HuH-7 (cell line): ENCODE measurements at regions not wholly inside any gene's neighbourhood (a gene's known extent, or its start where the extent isn't known, plus 50 kb on each side); places are given as distances from the start of the nearest gene placed in this dataset.

Experiments used
- DNase-seq: peaks from one replicate; pipeline ENCODE4 v3.0.0; 2011; ENCODE audit warnings: low spot score

- no peak for DNase-seq
These were observed 71.3 kb upstream of the ENOX2 start for GRCh38 chrX:130974323-130974722.

- DNase-seq, result peak; percentile 15
These were observed 72.9 kb upstream of the ENOX2 start for GRCh38 chrX:130975947-130976346.

DNA sequence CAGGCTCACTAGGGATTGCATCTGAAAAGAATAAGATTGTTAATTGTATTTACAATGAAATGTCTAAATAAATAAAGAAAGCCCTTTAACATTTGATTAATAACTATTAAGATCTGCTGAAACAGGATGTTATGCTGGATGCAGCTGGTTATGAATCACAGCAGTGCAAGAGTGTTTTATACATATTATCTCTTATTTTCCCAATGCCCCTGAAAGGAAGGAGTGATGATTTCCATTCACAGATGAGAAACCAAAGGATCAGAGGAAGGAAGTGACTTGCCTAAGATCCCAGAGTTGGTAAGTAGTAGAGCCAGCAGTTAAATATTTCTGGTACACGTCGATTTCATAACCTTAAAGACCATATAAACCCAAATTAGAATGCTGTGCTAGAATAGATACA lies 76.3 kb upstream of the ARHGAP36 start:
- DNase-seq, result no peak

DNA sequence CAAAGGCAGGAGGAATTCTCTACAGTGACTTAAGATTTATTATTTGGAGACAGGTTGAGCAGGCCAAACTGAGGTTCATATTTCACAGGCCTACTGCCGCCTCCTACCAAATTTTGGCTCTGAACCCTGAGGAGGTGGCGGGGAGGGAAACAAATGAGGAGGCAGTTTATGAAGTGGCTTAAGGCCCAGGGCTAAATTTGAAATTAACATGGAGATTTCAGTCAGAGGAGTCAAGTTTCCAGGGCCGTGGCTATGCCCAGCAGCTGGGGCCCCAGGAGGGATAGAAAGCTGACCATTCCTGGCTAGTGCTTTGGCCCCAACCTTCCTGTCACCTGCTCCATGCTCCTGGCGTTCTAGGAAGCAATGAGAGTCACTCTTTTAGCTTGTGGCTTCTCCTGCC lies 73.4 kb upstream of the ARHGAP36 start:
- DNase-seq, result no peak

DNA sequence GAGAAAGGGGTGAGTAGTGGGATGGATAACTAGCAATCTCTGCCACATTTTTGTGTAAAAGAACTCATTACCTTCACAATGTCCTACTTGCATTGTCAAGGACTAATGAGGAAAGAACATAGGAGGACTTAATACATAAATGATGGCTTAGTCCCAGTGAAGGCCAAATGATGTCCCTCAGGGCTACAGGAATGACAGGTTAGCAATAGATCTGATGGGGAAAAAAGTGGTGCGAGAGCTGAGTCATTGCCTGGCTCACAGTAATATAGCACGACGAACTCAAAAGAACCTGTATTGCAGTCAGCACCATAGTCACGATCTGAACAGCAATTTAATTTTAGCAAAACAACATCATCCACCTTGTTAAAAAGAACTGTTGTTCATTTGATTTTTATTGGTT lies 70.9 kb upstream of the ARHGAP36 start:
- no peak for DNase-seq

DNA sequence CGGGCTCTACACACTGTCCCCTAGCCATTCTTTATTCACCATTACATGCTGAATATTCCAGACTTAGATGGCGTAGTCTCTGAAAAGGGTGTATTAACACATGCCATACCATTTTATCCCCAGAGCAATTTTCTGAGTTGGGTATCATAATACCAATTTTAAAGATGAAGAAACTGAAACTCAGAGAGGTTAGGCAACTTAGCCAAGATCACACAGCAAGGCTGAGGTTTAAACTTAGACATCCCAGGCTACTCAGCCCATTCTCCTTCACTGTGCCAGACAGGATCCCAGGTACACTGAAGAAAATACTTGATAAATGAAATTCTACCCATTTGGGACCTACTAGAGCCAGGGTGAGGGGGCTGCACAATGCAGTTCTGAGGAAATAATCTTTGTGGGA lies 67.4 kb upstream of the ARHGAP36 start:
- no peak for DNase-seq

- DNase-seq, result peak; percentile 8
These were observed 63.5 kb upstream of the ARHGAP36 start for GRCh38 chrX:130994671-130995070.

DNA sequence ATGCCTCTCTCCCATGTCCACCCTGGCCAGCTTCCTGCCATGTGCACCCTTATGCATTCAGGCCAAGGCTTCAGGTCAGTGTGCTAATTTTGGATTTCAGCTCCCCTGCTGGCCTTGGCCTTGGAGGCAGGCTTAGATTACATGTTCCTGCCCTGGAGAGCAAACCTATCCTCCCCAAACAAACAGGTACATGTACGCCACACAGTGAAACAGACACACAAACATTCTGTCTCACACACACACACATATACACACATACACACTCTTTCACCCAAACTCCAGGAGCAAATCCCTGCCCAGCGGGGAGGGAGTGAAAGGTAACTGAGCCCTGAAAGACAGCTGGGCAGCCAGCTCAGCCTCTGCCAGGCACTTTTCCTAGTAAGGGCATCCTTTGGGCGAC lies 62.7 kb upstream of the ARHGAP36 start:
- no peak for DNase-seq

DNA sequence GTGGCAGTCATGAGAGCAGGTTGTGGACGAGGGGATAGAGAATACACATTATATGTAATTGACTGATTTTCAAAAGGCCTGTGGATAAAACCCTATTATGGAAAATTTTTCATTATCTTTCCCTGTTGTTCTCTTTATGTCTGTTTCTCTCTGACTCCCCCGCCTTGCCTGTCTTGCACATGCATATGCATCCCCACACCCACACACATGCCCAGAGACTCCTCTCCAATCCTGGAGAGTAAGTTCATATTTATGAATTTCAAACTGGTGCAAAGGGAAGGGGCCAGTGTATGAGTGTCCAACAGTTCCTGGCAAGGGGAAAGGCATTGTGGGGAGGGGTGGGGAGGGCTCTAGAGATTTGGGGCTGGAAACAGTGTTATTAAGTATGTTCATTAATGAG lies 60.8 kb upstream of the ARHGAP36 start:
- DNase-seq, result no peak

DNA sequence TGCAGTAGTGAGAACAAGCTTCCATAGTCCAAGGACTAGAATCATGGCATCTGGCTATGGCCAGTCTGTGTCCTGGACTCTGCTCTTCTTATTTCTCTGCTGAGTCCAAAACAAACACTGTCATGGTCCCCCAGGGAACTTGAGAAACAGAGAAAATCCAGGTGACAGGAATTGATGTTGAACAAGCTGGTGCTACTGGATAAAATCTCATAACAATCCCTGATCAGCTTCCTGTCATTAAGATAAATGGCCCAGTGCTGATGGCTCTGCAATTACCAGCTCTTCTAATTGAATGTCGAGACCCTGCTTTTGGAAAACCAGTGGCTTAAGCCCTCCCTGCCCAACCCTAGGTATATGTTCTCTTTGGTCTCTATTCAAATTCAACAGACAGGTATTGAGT lies 58.8 kb upstream of the ARHGAP36 start:
- no peak for DNase-seq
